Uterus (tissue), 3 donors: ENCODE measurements at regions not wholly inside any gene's neighbourhood (a gene's known extent, or its start where the extent isn't known, plus 50 kb on each side); places are given as distances from the start of the nearest gene placed in this dataset.

Experiments used
- DNase-seq, 2 donors: peaks; one replicate each; pipeline ENCODE4 v3.0.0-alpha.2; 2019 to 2020
- H3K27ac ChIP-seq, 2 donors: fragments of 200-600 bp; sonication (generic); 1 replicate in 1 of 2; 2 replicates in 1 of 2; pipeline ENCODE4 v1.5.1; 2016 to 2018
- H3K27me3 ChIP-seq, 2 donors: fragments of 200-600 bp; sonication (generic); one replicate each; pipeline ENCODE4 v1.5.1; 2018 to 2019; ENCODE audit warnings: control low read depth in 1 of 2
- H3K36me3 ChIP-seq, 2 donors: fragments of 200-600 bp; sonication (generic); one replicate each; pipeline ENCODE4 v1.5.1; 2019; ENCODE audit warnings: control low read depth in 1 of 2
- H3K4me1 ChIP-seq, 2 donors: fragments of 200-600 bp; sonication (generic); one replicate each; pipeline ENCODE4 v1.5.1; 2018 to 2019; ENCODE audit warnings: control low read depth in 1 of 2
- H3K4me3 ChIP-seq, 2 donors: fragments of 200-600 bp; sonication (generic); 1 replicate in 1 of 2; 2 replicates in 1 of 2; pipeline ENCODE4 v1.5.1; 2018 to 2019; ENCODE audit warnings: mild to moderate bottlenecking in 1 of 2
- H3K9me3 ChIP-seq, 2 donors: fragments of 200-600 bp; sonication (generic); one replicate each; pipeline ENCODE4 v1.5.1; 2019; ENCODE audit warnings: control low read depth in 1 of 2
- CTCF ChIP-seq, 4 experiments: fragments of 200-600 bp in 2 of 4; fragments of 450-650 bp in 2 of 4; sonication (generic) in 2 of 4; IDR thresholded peaks; one replicate each; pipeline ENCODE4 v1.5.1; 2016 to 2019; ENCODE audit warnings: antibody characterized with exemption in 4 of 4, mild to moderate bottlenecking in 2 of 4, moderate library complexity in 1 of 4
- POLR2A ChIP-seq, 2 donors: fragments of 450-650 bp; IDR thresholded peaks; one replicate each; pipeline ENCODE4 v1.6.1; 2016; ENCODE audit warnings: antibody characterized with exemption in 2 of 2, mild to moderate bottlenecking in 1 of 2, moderate library complexity in 1 of 2
- intact Hi-C: fragments of 100-400 bp; cut with DNase I; formaldehyde crosslinking; loops from one replicate; pipeline ENCODE4 v1.15.1; 2023; ENCODE audit warnings: low total_unique reads
- donor health status: DM: yes; HTN: yes; CAD: no.

GRCh38 chr11:81337756-81338155 lies 1395.9 kb downstream of the FAM181B start:
- Histone ChIP-seq H3K9me3 (no peaks in the 10 kb centered on the region), H3K27me3 (no peaks in the 10 kb centered on the region), H3K4me1 (no peaks in the 10 kb centered on the region), H3K4me3 (no peak overlapping the region), H3K36me3 (no peaks in the 10 kb centered on the region), H3K27ac (no peak overlapping the region)
- no peak for DNase-seq
- TF ChIP-seq POLR2A (IDR thresholded peaks at IDR 0.05): no peak
- intact Hi-C loops: no loop called here

- Histone ChIP-seq H3K9me3 (no peaks in the 10 kb centered on the region), H3K27ac (no peak overlapping the region), H3K4me3 (no peak overlapping the region), H3K36me3 (no peaks in the 10 kb centered on the region), H3K27me3 (no peaks in the 10 kb centered on the region), H3K4me1 (no peaks in the 10 kb centered on the region)
- no peak for DNase-seq
- TF ChIP-seq CTCF (IDR thresholded peaks at IDR 0.05): no peak
- intact Hi-C loops: no loop called here
These were observed 1401.4 kb downstream of the FAM181B start for GRCh38 chr11:81332276-81332675.

- Histone ChIP-seq H3K9me3 (no peaks in the 10 kb centered on the region), H3K27ac (no peak overlapping the region), H3K36me3 (no peaks in the 10 kb centered on the region), H3K27me3 (no peaks in the 10 kb centered on the region), H3K4me1 (no peaks in the 10 kb centered on the region), H3K4me3 (no peak overlapping the region)
- intact Hi-C loops: no loop called here
- TF ChIP-seq CTCF (IDR thresholded peaks at IDR 0.05): no peak
- no peak for TF ChIP-seq POLR2A (IDR thresholded peaks at IDR 0.05)
- DNase-seq: no peak
These were observed 1401.9 kb downstream of the FAM181B start for GRCh38 chr11:81331611-81332235.

GRCh38 chr11:81331088-81331487 lies 1402.6 kb downstream of the FAM181B start:
- Histone ChIP-seq H3K9me3 (no peaks in the 10 kb centered on the region), H3K36me3 (no peaks in the 10 kb centered on the region), H3K27ac (no peak overlapping the region), H3K27me3 (no peaks in the 10 kb centered on the region), H3K4me1 (no peaks in the 10 kb centered on the region), H3K4me3 (no peak overlapping the region)
- intact Hi-C loops: no loop called here
- TF ChIP-seq CTCF (IDR thresholded peaks at IDR 0.05): no peak
- TF ChIP-seq POLR2A (IDR thresholded peaks at IDR 0.05): no peak
- no peak for DNase-seq

- Histone ChIP-seq H3K27me3 (no peaks in the 10 kb centered on the region), H3K36me3 (no peaks in the 10 kb centered on the region), H3K4me3 (no peak overlapping the region), H3K27ac (no peak overlapping the region), H3K4me1 (no peaks in the 10 kb centered on the region), H3K9me3 (no peaks in the 10 kb centered on the region)
- TF ChIP-seq POLR2A (IDR thresholded peaks at IDR 0.05): no peak
- no peak for TF ChIP-seq CTCF (IDR thresholded peaks at IDR 0.05)
- no peak for DNase-seq
- intact Hi-C loops: no loop called here
These were observed 1430.5 kb downstream of the FAM181B start for GRCh38 chr11:81303038-81303664.
